ENCODE measurements at regions not wholly inside any gene's neighbourhood (a gene's known extent, or its start where the extent isn't known, plus 50 kb on each side); places are given as distances from the start of the nearest gene placed in this dataset.
A peak's percentile ranks its signal among the peaks of the same experiment; 100 is the strongest.

DNA sequence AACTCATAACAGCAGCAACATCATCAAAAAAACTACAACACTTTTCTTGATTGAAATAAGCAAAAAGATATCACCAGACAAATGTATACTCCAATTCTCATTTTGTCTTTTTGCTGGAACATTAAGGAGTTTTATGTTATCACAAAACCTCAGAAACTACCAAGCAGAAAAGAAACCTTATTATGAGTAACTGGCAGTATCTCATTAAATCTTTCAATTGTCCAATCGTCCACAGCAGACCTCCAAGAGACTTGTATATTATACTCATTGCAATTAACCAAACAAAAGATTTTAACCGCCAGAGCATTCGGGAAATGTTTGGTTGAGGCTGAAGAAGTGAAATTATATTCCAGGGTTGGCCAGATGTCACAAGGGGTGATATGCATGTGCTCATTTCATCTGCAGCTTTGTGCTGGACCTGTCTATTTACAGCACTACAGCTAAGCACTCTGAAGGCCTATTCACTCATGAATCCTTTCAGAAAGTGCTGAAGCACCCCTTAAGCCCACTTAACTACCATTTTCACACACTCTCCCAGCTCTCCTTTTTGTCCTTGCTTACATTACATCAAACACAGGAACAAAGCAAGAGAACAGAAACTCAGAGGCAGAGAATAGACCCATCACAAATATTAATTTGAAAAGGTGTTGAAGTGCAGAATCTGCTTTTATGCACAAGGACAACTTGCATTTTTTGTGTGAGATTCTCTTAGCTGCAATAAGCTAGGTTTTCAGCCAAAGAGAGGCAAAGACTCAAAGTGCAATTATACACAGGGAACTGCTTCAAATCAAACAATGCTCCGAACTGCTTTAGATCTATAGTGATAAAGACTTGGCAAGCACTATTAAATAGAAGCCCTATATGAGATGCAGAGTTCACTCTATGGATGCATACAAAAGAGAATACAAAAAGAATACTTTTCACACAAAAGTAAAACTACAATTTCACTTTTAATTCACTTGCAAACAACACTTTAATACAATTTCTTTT is 150.4 kb upstream of the POU5F2 start:
- Histone ChIP-seq H3K4me1 (ENCODE audit: low read depth) (no peaks in the 10 kb centered on the region), H3K36me3 (ENCODE audit: low read depth) (no peaks in the 10 kb centered on the region), H3K9me3 (no peaks in the 10 kb centered on the region), H3K4me3 (no peak overlapping the region)
- ATAC-seq (no peak), DNase-seq (no peak)
- intact Hi-C loops (cut with DNase I, micrococcal nuclease): no loop called here
- TF ChIP-seq, protein P1, sequence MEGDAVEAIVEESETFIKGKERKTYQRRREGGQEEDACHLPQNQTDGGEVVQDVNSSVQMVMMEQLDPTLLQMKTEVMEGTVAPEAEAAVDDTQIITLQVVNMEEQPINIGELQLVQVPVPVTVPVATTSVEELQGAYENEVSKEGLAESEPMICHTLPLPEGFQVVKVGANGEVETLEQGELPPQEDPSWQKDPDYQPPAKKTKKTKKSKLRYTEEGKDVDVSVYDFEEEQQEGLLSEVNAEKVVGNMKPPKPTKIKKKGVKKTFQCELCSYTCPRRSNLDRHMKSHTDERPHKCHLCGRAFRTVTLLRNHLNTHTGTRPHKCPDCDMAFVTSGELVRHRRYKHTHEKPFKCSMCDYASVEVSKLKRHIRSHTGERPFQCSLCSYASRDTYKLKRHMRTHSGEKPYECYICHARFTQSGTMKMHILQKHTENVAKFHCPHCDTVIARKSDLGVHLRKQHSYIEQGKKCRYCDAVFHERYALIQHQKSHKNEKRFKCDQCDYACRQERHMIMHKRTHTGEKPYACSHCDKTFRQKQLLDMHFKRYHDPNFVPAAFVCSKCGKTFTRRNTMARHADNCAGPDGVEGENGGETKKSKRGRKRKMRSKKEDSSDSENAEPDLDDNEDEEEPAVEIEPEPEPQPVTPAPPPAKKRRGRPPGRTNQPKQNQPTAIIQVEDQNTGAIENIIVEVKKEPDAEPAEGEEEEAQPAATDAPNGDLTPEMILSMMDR (IDR thresholded peaks at IDR 0.05): no peak

DNA sequence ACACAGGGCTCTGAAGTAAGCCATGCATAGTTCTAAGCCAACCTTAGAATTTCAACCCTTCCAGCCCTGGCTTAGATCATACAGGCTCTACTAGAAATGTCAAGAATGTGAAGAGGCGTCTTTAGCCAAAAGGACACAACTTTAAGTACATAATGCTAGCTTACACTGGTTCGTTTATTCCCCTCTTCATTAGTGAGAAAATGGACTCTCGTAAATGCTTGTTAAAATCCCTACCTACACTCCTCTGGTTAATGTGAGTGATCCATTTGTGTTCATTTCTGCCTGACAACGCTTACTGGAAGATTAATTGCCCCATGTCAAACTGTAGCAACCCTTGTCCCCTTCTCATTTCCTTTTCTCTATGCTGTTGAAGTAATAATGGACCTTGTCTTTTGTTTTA is 149.3 kb upstream of the POU5F2 start:
- H3K4me3 ChIP-seq: no peak overlapping the region
- H3K36me3 ChIP-seq (ENCODE audit: low read depth): no peaks in the 10 kb centered on the region
- ATAC-seq (peak; percentile 24), DNase-seq (no peak)
- H3K4me1 ChIP-seq (ENCODE audit: low read depth): no peaks in the 10 kb centered on the region
- TF ChIP-seq, protein P1 (IDR thresholded peaks at IDR 0.05): no peak
- H3K9me3 ChIP-seq: no peaks in the 10 kb centered on the region
- intact Hi-C loops (cut with DNase I, micrococcal nuclease): no loop called here

DNA sequence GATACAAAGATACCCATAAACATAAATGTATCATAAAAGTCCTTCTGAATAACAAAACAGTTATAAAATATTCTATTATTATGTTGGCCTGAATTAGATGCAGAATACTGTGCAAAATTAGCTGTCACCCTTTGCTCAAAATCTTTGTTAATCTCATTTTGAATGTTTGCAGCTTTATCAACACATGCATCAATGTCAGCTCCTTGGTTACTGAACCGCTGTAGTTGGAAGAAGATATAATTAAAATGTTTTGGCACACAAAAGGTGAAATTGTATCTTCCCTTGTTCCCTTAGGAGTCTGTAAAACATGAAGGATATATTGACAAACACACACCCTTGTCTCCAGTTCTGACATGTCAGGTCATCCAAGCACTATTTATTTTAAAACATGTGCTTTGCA is 146.3 kb upstream of the POU5F2 start:
- ATAC-seq (no peak), DNase-seq (no peak)
- Histone ChIP-seq H3K36me3 (ENCODE audit: low read depth) (no peaks in the 10 kb centered on the region), H3K4me1 (ENCODE audit: low read depth) (no peaks in the 10 kb centered on the region), H3K9me3 (no peaks in the 10 kb centered on the region), H3K4me3 (no peak overlapping the region)
- TF ChIP-seq, protein P1 (IDR thresholded peaks at IDR 0.05): no peak
- intact Hi-C loops (cut with DNase I, micrococcal nuclease): no loop called here

DNA sequence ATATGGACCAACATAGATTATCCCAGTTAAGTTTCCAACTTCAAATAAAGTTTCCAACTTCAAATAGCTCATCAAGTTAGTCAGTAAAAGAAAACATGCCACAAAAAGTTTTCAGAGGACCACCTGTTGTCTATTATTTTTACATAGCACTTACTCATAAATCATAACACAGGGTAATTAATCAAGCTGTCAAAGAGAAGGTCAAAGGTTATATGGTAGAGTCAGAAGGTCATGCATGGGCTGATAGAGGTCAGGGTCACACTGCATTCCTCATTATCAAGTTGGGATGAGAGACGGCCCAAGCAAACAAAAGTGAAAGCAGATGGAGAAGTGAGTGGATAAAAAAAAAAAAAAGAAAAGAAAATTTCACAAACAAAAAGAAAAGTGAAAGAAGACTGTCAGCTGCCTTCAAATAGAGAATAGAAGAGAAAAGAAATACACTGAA is 145.5 kb upstream of the POU5F2 start:
- Histone ChIP-seq H3K4me1 (ENCODE audit: low read depth) (no peaks in the 10 kb centered on the region), H3K9me3 (no peaks in the 10 kb centered on the region), H3K36me3 (ENCODE audit: low read depth) (no peaks in the 10 kb centered on the region), H3K4me3 (no peak overlapping the region)
- no peak for DNase-seq
- no peak for ATAC-seq
- TF ChIP-seq, protein P1 (IDR thresholded peaks at IDR 0.05): no peak
- intact Hi-C loops (cut with DNase I, micrococcal nuclease): no loop called here

DNA sequence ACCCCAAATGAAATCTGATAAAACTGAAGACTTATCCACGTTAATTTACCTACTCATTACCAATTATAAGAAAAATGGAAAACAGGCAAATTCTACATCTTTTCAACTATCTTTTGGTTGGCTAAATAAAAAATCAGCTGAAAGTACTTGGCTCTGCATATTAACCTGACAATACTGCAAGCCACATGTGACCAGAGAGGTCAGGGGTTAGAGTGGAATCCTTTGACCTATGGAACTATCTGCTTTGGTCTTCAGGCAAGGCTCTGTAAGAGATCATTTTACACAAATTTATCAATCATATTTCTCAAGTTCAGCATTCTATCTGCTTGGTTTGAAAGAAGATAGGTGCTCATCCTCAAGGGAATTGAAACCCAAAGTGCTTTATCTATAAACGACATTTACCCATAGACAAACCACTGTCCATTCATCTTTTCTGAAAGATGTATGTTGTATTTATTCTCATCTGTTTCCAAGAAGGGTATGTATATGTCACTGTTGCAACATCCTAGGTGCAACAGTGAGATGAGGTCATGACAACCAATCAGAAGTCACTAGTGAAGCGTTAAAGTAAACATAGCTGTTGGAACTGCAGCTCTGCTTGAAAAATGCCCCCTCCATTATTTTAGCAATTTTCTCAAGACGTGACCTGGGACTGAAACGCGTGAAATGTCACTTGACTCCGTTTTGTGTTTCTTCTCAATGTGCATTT is 144.9 kb upstream of the POU5F2 start:
- no peaks in the 10 kb centered on the region for H3K36me3 ChIP-seq (ENCODE audit: low read depth)
- intact Hi-C loops (cut with DNase I, micrococcal nuclease): no loop called here
- no peaks in the 10 kb centered on the region for H3K9me3 ChIP-seq
- H3K4me1 ChIP-seq (ENCODE audit: low read depth): no peaks in the 10 kb centered on the region
- no peak overlapping the region for H3K4me3 ChIP-seq
- DNase-seq (no peak), ATAC-seq (no peak)
- TF ChIP-seq, protein P1 (IDR thresholded peaks at IDR 0.05): no peak

Data from mucosa of descending colon (tissue), 3 donors.